Activated naive CD8-positive, alpha-beta T cell treated with anti-CD3 and anti-CD28 coated beads for 36 hours (primary cell): ENCODE measurements at regions not wholly inside any gene's neighbourhood (a gene's known extent, or its start where the extent isn't known, plus 50 kb on each side); places are given as distances from the start of the nearest gene placed in this dataset.
"Not testable (repeated sequence)": the region's sequence is repeated elsewhere in the genome, so short reads cannot be mapped to it uniquely, and the experiment has no call there.

Source experiments
- DNase-seq: peaks from one replicate; pipeline ENCODE4 v3.0.0; 2021
- H3K27ac Mint-ChIP-seq: one replicate; pipeline ENCODE4 v1.8.0; 2022; ENCODE audit warnings: mild to moderate bottlenecking, moderate library complexity, mixed read lengths
- H3K27me3 Mint-ChIP-seq: one replicate; pipeline ENCODE4 v1.8.0; 2022; ENCODE audit warnings: mild to moderate bottlenecking, mixed read lengths
- H3K36me3 Mint-ChIP-seq: one replicate; pipeline ENCODE4 v1.8.0; 2021; ENCODE audit warnings: mild to moderate bottlenecking, mixed read lengths
- H3K4me1 Mint-ChIP-seq: one replicate; pipeline ENCODE4 v1.8.0; 2021; ENCODE audit warnings: mixed read lengths
- H3K4me3 Mint-ChIP-seq: one replicate; pipeline ENCODE4 v1.8.0; 2022; ENCODE audit warnings: mild to moderate bottlenecking, moderate library complexity, mixed read lengths
- H3K9me3 Mint-ChIP-seq: one replicate; pipeline ENCODE4 v1.8.0; 2022; ENCODE audit warnings: mixed read lengths

GRCh38 chrX:39487166-39487968 is 610.4 kb downstream of the BCOR start:
- H3K27me3 Mint-ChIP-seq = no peaks in the 10 kb centered on the region
- H3K27ac Mint-ChIP-seq = no peak overlapping the region
- H3K4me1 Mint-ChIP-seq = peaks cover 32% of the 10 kb centered on the region
- H3K9me3 Mint-ChIP-seq = no peaks in the 10 kb centered on the region
- H3K4me3 Mint-ChIP-seq = no peak overlapping the region
- DNase-seq = no peak
- peaks cover 3% of the 10 kb centered on the region for H3K36me3 Mint-ChIP-seq

- DNase-seq = no peak
- Mint-ChIP-seq H3K4me3 (no peak overlapping the region), H3K9me3 (peaks cover 2% of the 10 kb centered on the region), H3K36me3 (peaks cover 3% of the 10 kb centered on the region), H3K27ac (no peak overlapping the region), H3K27me3 (no peaks in the 10 kb centered on the region), H3K4me1 (peaks cover 38% of the 10 kb centered on the region)
Observed at GRCh38 chrX:39487969-39488330, 609.8 kb downstream of the BCOR start.

- DNase-seq = peak; percentile 53
- Mint-ChIP-seq H3K4me1 (peaks cover 40% of the 10 kb centered on the region), H3K27me3 (no peaks in the 10 kb centered on the region), H3K27ac (peak overlapping the region; percentile 83), H3K9me3 (peaks cover 2% of the 10 kb centered on the region), H3K4me3 (peak overlapping the region; percentile 8), H3K36me3 (peaks cover 3% of the 10 kb centered on the region)
Observed at GRCh38 chrX:39491548-39492297, 606.0 kb downstream of the BCOR start.

DNA sequence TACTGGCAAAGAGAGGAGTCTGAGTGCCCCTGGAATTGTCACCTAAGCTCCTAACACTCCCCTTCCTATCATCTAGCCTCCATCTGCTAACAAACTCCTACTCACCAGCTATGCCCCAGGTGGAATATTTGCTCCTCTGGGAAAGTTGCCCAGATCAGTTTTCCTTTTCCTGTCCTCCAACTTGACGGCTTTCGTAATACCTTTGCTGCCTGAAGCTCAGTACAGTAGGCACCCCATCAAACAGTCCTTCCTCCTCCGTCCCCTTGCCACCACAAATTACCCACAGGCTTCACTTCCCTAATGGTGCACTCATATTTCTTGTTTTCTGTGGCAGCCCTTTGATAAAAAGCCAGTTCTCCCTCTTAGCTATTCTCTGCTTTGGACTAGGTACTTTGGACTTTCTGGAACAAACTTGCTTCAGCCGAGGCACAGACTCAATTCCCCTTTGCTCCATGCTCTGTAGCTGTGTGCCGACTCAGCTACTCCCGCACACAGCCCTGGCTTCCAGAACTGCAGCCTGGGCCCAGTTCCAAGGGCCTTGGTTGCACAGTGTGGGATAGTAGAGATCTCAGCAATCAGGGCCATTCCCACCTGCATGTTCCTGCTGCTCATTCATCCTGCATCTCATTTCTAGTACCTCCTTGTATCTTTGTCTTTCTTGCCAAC is 605.1 kb downstream of the BCOR start:
- peaks cover 35% of the 10 kb centered on the region for H3K4me1 Mint-ChIP-seq
- peaks cover 2% of the 10 kb centered on the region for H3K9me3 Mint-ChIP-seq
- H3K36me3 Mint-ChIP-seq = peaks cover 3% of the 10 kb centered on the region
- peak overlapping the region; percentile 83 for H3K27ac Mint-ChIP-seq
- no peak overlapping the region for H3K4me3 Mint-ChIP-seq
- H3K27me3 Mint-ChIP-seq = no peaks in the 10 kb centered on the region
- DNase-seq = no peak

GRCh38 chrX:39493168-39493567 is 604.6 kb downstream of the BCOR start:
- peak overlapping the region; percentile 83 for H3K27ac Mint-ChIP-seq
- no peak for DNase-seq
- peaks cover 34% of the 10 kb centered on the region for H3K4me1 Mint-ChIP-seq
- peaks cover 2% of the 10 kb centered on the region for H3K9me3 Mint-ChIP-seq
- H3K4me3 Mint-ChIP-seq = no peak overlapping the region
- no peaks in the 10 kb centered on the region for H3K27me3 Mint-ChIP-seq
- H3K36me3 Mint-ChIP-seq = peaks cover 3% of the 10 kb centered on the region

GRCh38 chrX:39497117-39497516 is 600.6 kb downstream of the BCOR start:
- not testable (repeated sequence) for DNase-seq, H3K36me3 Mint-ChIP-seq, H3K4me3 Mint-ChIP-seq, H3K27ac Mint-ChIP-seq, H3K27me3 Mint-ChIP-seq, H3K9me3 Mint-ChIP-seq
- H3K4me1 Mint-ChIP-seq = peaks cover 28% of the 10 kb centered on the region

GRCh38 chrX:39497702-39498265 is 600.0 kb downstream of the BCOR start:
- peaks cover 21% of the 10 kb centered on the region for H3K4me1 Mint-ChIP-seq
- no peak overlapping the region for H3K4me3 Mint-ChIP-seq
- no peak overlapping the region for H3K27ac Mint-ChIP-seq
- H3K27me3 Mint-ChIP-seq = no peaks in the 10 kb centered on the region
- no peaks in the 10 kb centered on the region for H3K36me3 Mint-ChIP-seq
- H3K9me3 Mint-ChIP-seq = no peaks in the 10 kb centered on the region
- DNase-seq = no peak

DNA sequence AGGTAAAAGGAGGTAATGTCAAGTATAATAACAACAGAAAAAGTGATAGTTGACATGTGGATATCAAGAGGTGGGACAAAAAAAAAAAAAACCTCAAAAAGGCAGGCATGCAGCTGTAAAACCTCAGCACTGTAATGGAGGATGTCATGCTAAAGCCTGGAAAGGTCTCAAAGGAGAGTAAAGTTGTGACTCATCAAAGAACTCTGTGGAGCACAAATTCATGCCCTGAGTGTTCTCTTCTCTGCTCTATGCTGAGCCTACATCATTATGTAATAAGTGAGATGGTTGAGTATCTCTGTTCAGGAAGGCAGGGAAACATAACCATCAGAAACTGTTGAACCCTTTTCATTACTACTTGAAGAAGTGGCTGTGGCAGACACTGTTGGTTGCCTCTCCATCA is 597.8 kb downstream of the BCOR start:
- no peaks in the 10 kb centered on the region for H3K9me3 Mint-ChIP-seq
- no peaks in the 10 kb centered on the region for H3K36me3 Mint-ChIP-seq
- H3K4me3 Mint-ChIP-seq = no peak overlapping the region
- H3K4me1 Mint-ChIP-seq = peaks cover 20% of the 10 kb centered on the region
- no peak overlapping the region for H3K27ac Mint-ChIP-seq
- no peak for DNase-seq
- no peaks in the 10 kb centered on the region for H3K27me3 Mint-ChIP-seq

DNA sequence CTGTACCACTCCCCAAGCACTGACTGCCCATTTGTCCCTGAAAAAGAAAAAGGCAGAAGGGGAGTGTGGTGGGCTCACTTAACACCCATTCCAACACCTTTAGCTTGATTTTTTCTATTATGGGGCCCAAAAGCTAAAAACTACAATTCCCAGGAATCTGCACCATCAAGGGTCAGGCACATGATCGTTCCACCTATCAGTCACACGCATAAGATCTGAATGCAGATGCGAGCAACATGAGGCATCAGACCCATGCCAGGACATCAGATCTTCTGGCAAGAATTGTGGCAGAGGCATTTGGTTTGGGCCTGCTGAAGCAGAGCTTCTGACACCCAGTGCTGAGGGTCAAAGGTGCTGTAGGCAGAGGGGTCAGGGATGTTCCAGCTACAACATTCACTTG is 595.9 kb downstream of the BCOR start:
- peaks cover 20% of the 10 kb centered on the region for H3K4me1 Mint-ChIP-seq
- no peaks in the 10 kb centered on the region for H3K9me3 Mint-ChIP-seq
- H3K4me3 Mint-ChIP-seq = no peak overlapping the region
- no peaks in the 10 kb centered on the region for H3K27me3 Mint-ChIP-seq
- H3K36me3 Mint-ChIP-seq = no peaks in the 10 kb centered on the region
- no peak for DNase-seq
- H3K27ac Mint-ChIP-seq = no peak overlapping the region

GRCh38 chrX:39502486-39502885 is 595.3 kb downstream of the BCOR start:
- no peaks in the 10 kb centered on the region for H3K9me3 Mint-ChIP-seq
- H3K4me1 Mint-ChIP-seq = peaks cover 18% of the 10 kb centered on the region
- DNase-seq = no peak
- H3K4me3 Mint-ChIP-seq = no peak overlapping the region
- no peaks in the 10 kb centered on the region for H3K27me3 Mint-ChIP-seq
- H3K36me3 Mint-ChIP-seq = no peaks in the 10 kb centered on the region
- H3K27ac Mint-ChIP-seq = no peak overlapping the region

GRCh38 chrX:39504227-39504626 is 593.5 kb downstream of the BCOR start:
- H3K4me3 Mint-ChIP-seq = no peak overlapping the region
- peaks cover 25% of the 10 kb centered on the region for H3K4me1 Mint-ChIP-seq
- no peaks in the 10 kb centered on the region for H3K27me3 Mint-ChIP-seq
- peaks cover 5% of the 10 kb centered on the region for H3K36me3 Mint-ChIP-seq
- H3K9me3 Mint-ChIP-seq = no peaks in the 10 kb centered on the region
- DNase-seq = no peak
- no peak overlapping the region for H3K27ac Mint-ChIP-seq

- Mint-ChIP-seq H3K27ac (no peak overlapping the region), H3K27me3 (no peaks in the 10 kb centered on the region), H3K4me3 (no peak overlapping the region), H3K36me3 (peaks cover 6% of the 10 kb centered on the region), H3K4me1 (peaks cover 22% of the 10 kb centered on the region), H3K9me3 (no peaks in the 10 kb centered on the region)
- DNase-seq = no peak
Observed at GRCh38 chrX:39504850-39505259, 592.9 kb downstream of the BCOR start.

GRCh38 chrX:39506131-39506530 is 591.6 kb downstream of the BCOR start:
- H3K4me3 Mint-ChIP-seq = no peak overlapping the region
- H3K4me1 Mint-ChIP-seq = peaks cover 14% of the 10 kb centered on the region
- peaks cover 8% of the 10 kb centered on the region for H3K36me3 Mint-ChIP-seq
- no peak overlapping the region for H3K27ac Mint-ChIP-seq
- H3K9me3 Mint-ChIP-seq = peaks cover 1% of the 10 kb centered on the region
- no peak for DNase-seq
- H3K27me3 Mint-ChIP-seq = no peaks in the 10 kb centered on the region

DNA sequence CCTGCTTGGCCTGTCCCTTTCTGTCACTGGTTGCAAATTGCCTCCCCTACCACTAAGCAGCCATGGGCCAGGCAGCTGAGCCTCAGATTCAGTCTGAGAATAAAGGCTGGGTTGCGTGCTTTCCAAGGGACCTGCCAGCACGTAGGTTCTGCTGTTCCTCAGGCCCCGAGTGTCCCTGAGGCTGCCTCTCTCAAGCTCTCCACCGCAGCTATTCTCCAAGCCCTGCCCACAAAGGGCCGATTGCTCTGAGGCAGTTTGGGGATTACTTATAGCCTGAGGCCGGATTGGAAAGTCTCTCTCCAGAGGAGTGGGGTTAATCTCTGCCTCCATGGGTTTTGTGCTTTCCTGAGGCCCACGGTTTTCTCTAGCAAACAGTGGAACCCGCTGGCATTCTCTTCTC is 590.7 kb downstream of the BCOR start:
- peaks cover 1% of the 10 kb centered on the region for H3K9me3 Mint-ChIP-seq
- no peak for DNase-seq
- H3K4me3 Mint-ChIP-seq = no peak overlapping the region
- H3K27ac Mint-ChIP-seq = no peak overlapping the region
- peaks cover 12% of the 10 kb centered on the region for H3K4me1 Mint-ChIP-seq
- no peaks in the 10 kb centered on the region for H3K27me3 Mint-ChIP-seq
- H3K36me3 Mint-ChIP-seq = peaks cover 8% of the 10 kb centered on the region

DNA sequence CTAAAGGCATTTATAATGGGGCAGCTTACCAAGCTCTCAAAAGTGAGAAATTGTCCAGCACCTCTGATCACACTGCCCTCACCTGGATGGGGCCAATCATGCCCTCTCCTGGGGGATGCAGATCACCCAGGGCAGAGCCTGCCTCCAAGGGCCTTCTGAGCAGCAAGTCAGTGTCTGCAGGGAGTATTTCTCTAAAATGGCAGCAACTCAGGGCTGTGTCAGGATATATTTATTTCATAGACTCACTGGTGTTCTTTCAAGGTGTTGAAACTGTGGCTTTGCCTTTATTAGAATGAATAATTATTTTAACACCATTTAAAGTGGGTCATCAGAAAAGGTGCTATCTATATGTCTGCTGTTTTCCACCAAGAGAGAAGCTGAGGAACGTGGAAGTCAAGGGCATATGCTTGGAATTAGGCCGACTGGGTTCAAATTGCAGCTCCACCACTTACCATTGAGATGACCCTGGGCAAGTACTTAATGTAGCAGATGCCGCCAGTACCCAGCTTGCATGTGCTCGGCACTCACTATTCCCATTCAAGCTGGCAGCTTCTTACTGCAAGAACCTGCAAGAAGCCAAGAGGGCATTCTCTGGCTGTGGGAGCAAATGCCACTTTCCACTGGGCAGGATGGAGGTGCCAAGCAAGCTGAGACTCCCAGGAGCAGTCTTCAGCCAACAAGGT is 590.0 kb downstream of the BCOR start:
- H3K36me3 Mint-ChIP-seq = peaks cover 8% of the 10 kb centered on the region
- H3K27me3 Mint-ChIP-seq = no peaks in the 10 kb centered on the region
- peaks cover 1% of the 10 kb centered on the region for H3K9me3 Mint-ChIP-seq
- DNase-seq = no peak
- peaks cover 12% of the 10 kb centered on the region for H3K4me1 Mint-ChIP-seq
- no peak overlapping the region for H3K27ac Mint-ChIP-seq
- no peak overlapping the region for H3K4me3 Mint-ChIP-seq
